Stomach (tissue), 4 donors: ENCODE measurements at regions not wholly inside any gene's neighbourhood (a gene's known extent, or its start where the extent isn't known, plus 50 kb on each side); places are given as distances from the start of the nearest gene placed in this dataset.

ENCODE experiments used
- POLR2AphosphoS5 ChIP-seq, 3 donors: sonication (generic); formaldehyde crosslinking; IDR thresholded peaks; one replicate each; pipeline ENCODE4 v1.6.1; 2016; ENCODE audit warnings: antibody characterized with exemption in 3 of 3
- TF ChIP-seq, protein P1 (sequence below), 7 experiments: fragments of 450-650 bp in 4 of 7; fragments of 200-600 bp in 3 of 7; sonication (generic) in 3 of 7; IDR thresholded peaks; one replicate each; pipeline ENCODE4 v1.5.1; 2016 to 2019; ENCODE audit warnings: antibody characterized with exemption in 7 of 7, control low read depth in 2 of 7, mild to moderate bottlenecking in 1 of 7

GRCh38 chr5:2653991-2654390 lies 97.5 kb downstream of the IRX2 start:
- TF ChIP-seq, protein P1, sequence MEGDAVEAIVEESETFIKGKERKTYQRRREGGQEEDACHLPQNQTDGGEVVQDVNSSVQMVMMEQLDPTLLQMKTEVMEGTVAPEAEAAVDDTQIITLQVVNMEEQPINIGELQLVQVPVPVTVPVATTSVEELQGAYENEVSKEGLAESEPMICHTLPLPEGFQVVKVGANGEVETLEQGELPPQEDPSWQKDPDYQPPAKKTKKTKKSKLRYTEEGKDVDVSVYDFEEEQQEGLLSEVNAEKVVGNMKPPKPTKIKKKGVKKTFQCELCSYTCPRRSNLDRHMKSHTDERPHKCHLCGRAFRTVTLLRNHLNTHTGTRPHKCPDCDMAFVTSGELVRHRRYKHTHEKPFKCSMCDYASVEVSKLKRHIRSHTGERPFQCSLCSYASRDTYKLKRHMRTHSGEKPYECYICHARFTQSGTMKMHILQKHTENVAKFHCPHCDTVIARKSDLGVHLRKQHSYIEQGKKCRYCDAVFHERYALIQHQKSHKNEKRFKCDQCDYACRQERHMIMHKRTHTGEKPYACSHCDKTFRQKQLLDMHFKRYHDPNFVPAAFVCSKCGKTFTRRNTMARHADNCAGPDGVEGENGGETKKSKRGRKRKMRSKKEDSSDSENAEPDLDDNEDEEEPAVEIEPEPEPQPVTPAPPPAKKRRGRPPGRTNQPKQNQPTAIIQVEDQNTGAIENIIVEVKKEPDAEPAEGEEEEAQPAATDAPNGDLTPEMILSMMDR (IDR thresholded peaks at IDR 0.05) = no peak
- TF ChIP-seq POLR2AphosphoS5 (IDR thresholded peaks at IDR 0.05) = no peak
